CD4-positive, alpha-beta T cell treated with Interleukin-12 subunit alpha and Interleukin-12 subunit beta, for 1 hour (primary cell): ENCODE measurements at regions not wholly inside any gene's neighbourhood (a gene's known extent, or its start where the extent isn't known, plus 50 kb on each side); places are given as distances from the start of the nearest gene placed in this dataset.

Experiments used
- DNase-seq: peaks from one replicate; pipeline ENCODE4 v3.0.0-alpha.2; 2020

DNA sequence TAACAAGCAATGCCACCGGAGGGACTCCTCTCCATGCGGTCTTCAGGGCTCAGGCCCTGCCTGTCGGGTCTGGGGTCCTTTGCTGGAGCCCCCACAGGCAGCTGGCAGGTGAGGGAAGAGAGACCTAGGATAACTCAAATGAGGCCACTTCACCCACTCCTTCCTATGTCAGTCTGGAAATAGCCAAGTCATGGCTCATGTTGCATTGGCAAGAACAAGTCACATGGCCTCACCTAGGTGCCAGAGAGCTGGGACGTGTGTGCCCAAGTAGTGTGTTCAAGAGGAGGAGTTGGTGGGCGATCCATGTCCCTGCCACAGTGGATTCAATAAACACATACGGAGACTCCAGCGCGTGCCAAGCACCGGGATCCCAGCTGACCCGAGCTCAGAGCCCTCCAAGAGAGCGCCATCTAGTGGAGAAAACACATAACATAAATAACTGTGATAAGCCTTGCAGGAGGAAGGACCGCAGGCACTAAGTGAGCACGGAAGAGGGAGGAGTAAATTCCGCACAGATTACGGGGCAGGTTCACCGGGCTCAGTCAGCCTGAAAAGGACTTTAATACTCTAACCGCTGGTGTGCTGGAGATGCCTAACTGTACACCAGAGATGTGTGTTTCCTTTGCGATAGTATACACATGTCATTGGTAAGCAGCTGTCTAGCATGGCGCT lies 580.8 kb downstream of the CCDC171 start:
- DNase-seq = no peak

DNA sequence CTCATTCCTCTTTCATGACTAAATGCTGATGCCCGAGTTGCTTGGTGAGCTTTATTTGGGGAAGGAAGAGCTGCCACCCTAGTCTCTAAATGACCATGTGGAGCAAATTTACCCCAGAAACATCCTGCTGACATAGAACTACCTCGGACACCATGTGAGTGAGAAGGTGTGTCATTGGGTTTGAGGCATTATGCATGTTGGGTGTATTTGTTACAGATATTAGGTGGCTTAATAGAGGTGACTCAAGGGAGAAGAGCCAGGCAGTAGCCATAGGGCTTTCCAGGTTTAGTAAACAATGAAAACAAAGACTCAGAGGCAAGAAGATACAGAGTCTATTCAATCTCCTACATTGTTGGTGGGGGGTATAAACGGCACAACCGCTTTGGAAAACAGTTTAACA lies 581.5 kb downstream of the CCDC171 start:
- no peak for DNase-seq

DNA sequence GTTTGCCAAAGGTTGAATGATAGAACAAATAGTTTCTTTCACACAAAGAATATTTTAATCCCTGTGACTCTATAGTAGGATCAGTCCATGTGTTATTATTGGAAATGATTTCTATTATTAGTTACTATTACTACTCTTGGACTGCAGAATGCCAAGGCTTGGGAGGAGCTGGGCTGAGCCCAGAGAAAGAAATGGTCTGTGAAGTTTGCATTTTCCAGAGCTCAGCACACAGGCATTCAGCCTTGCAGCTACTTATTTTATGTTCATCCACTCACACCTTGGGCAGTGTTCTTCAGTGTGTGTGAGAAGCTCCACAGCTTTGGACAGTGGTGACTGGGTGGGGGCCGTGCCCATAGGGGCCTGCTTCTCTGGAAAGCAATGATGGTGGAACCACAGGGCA lies 583.1 kb downstream of the CCDC171 start:
- no peak for DNase-seq

DNA sequence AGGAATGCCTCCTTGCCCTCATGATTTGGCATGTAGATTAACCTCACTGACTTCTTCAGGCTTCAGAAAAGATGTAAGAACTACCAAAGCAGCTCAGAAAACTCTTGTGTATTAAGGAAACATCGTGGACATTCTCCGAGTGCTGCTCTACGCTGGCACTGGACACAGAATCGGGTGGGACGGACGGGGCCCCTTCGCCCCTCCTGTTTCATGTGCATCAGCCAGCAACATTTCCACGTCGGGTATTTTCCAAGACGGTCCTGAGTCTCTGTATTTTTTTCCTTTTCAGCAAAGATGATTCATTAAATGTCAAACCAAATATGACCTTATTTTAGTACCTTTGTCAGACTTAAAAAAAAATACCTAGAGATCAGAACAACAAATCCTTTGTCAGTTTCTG lies 583.6 kb downstream of the CCDC171 start:
- DNase-seq = no peak

DNA sequence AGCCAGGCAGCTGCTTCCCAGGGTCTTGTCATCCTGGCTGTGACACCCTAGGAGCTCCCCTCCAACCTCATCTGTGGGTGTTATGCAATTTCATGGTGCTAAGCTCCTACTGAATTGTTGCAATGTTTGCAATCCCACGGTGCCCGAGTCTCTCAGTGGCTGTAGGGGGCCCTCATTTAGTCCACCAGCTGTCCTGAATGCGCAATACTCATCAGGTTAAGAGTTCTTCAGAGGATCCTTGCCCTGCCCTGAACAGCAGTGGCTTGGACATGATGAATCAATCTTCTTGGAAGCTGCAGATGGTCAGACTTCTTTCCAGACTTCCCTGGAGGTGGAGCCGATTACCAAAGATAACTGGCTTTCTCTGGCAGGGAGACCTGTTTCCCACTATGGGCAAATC lies 584.1 kb downstream of the CCDC171 start:
- no peak for DNase-seq

DNA sequence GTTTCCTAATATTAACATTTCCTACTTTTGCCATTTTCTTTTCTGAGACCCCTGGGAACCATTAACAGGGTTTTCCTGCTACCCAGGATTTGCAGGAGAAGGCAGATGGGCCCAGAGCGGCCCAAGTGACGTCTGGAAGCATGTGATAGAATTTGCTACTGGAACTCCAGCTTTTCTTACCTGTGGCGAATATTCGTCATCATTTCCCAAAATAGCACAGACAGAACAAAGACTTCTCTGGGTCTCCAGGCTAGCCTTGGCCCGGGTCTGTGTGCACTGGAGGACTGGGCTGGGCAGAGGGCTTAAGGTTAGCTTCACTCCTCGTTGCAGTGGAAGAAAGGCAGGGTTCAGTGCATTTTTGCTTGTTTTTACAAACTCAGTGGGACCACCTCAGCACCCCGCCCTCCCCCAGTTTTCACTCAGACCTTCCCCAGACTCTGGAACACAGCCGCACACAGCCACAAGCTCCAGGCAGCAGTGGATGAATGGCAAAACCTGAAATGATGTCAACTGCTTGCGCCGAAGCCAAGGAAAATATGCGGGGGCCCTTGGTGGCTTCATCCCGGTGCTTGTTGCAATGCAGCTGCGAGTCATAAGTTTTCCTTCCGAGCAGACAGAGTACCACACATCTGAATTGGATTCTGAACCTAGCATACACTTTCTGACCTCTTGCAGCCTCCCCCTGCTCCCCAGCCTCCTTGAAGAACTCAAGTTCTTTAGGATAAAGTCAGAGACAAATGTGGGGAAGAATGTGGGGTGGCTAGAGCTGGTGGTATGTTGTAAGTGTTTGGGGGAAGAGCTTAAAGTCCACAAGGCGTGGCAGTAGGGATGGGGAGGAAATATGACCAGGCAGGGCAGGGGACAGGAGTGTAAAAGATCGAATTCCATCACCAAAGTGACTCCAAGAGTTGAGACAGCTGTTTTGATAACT lies 586.0 kb downstream of the CCDC171 start:
- no peak for DNase-seq

DNA sequence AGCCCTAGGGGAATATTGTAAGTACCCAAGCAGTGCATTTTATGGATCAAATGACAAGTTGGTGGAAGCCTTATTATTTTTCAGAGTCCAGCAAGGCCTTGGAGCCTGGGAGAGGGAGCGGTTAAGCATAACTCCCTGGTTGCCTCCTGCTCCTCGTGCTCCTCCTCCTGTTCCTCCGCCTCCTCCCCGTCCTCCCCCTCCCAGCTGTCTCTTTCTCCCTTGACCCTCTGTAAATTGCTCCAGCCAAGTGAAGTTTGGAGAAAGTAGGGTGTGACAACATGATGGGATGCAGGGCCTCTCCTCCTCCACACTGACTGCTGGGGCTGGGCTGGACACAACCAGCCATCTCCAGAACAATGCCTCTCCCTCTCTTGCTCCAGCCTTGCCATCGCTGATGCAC lies 586.9 kb downstream of the CCDC171 start:
- DNase-seq = no peak

DNA sequence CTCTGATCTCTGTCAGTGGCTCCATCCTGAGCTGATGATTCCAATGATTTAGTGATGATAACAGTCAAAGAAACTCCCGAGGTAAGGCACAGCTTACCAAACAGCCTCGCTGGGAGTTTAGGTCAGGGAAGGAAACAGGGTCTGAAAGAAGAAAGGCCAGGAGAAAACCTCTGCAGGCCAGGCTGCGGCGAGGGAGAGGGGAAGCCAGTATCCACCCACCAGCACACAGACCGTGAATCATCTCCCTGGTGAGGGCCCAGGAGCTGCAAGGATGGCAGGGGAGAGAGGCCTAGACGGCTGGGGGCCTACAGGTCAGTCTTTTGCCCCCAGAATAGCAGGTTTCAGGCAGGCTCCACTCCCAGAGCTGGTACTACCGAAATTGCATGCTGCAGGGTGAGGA lies 590.5 kb downstream of the CCDC171 start:
- DNase-seq = no peak

DNA sequence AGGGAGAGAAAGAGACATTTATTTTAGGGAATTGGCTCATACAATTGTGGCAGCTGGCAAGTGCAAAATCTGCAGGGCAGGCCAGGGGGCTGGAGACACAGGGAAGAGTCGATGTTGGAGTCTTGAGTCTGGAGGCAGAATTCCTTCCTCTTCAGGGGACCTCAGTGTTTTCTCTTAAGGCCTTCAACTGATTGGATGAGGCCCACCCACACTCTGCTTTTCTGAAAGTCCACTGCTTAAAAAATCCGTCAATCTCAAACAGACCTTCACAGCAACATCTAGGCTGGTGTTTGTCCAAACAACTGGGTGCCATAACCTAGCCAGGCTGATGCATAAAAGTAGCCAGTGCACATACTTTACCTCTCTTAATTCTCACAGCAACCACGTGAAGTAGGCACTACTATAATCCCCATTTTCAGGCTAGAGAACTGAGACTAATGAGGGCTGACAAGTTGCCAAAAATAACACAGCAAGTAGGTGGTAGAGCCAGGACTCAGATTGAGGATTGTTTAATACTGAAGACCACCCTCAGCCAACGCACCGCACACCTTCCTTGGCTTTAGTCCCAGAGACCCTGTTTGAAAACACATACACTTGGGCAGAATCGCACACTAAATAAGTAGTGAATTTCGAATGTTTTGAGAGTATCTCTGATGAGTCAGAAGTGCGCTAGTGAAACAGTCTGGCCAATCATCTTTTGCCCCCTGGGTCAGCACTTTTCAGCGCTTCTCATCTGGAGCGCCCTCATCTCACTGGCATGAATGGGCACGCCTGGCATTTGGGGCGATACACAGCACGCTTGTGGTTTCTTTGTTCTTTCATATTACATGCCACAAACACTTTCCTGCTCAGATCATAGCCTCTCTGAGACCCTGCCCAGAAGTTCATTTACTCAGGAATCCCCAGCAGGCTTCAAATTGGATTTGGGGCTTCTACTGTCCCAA lies 591.4 kb downstream of the CCDC171 start:
- DNase-seq = no peak

DNA sequence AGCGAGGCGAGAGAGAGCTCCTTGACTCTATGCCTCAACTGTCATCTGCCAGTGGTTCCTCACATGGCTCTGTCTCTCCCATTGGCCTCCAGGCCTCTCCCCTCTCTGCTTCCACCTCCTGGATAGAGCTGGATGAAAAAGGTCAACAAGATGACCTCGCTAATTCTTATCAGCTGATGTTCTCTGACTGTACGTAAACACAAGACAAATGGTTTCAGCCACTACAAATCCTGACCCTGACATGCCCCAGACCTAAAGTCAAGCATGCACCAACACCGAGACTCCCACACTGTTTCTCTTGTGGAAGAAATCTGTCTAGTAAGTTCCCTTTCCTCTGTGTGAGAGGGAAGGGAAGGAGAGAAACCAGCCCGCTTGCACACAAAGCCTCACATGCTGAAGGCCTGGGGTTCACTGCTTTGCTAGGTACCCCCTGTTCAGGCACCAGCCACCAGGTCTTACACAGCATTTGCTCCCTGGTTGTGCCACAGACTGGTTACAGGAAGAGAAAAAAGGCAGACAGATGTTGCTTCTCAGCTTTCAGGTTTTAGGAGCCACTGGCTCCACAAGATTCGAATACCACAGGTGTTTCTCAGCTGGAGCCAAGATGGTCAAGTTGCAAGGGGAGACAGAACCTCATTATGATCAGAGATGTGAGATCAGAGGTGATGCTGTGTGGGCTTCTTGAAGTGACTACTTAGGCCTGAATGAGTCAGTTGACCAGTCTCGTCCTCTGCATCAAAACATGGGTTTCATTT lies 592.5 kb downstream of the CCDC171 start:
- DNase-seq = no peak

DNA sequence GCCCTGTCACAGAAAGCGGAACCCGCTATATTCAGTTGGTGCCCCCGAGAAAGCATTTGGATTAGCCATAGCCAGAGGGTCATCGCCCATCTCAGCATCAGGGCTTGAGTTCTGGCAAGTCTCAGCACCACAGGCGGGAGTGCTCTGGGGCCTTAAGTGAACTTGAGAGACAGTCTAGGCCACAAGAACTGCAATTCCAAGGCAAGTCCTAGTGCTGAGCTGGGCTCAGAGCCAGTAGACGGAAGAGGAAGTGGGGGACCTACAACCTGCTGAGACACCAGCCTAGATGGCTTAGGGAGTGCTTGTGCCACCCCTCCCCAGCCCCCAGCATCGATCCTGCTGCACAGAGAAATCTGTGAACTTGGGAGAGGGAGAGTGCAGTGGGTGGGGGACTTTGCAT lies 594.9 kb downstream of the CCDC171 start:
- DNase-seq = no peak

DNA sequence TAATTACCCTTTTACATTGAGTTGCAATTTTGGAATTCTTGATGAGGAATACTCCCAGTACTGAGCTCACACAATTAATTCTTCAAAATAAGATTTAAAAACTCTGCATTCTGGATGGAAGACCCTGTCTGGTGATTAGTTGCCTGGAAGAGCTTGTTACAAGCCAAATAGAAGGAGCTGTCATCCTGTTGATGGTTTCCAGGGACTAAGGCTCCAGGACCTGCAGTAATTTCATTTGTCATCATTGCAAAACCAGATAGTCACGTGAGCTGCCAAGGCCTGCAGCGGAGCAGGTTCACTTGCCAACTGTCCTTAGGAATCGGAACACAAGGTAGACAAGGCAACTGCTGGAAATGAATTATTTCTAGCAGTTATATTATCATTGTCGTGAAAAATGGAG lies 597.7 kb downstream of the CCDC171 start:
- no peak for DNase-seq

DNA sequence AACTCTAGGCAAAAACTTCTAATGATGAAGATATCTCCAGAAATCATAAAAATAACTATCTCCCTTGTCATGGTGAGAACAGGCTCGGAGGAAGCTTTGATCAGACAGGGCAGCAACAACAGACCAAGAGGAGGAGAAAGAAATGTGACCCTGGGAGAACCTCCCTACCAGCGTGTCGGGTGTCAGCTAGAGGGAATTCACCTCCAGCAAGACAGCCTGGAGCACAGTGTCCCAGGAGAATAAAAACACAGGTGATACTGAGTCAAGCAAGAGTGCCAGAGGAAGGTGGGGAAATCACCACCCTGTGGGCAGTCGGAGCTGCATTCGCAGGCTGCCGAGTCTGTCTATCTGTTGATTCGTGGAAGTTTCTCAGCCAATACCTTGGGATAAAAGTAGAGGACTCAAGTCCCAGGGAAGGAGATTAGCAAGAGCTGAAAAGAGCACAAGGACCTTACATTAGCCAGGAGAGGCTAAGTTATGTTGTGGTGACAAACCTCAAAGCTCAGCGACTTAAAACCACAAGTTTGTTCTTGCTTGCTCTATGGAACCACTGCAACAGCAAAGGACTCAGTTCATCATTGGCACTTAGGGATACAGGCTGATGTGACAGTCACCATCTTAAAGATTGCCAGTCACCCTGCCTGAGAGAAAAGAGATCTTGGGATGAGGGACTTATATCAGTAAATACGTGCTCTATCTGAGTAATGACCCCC lies 598.3 kb downstream of the CCDC171 start:
- DNase-seq = no peak

DNA sequence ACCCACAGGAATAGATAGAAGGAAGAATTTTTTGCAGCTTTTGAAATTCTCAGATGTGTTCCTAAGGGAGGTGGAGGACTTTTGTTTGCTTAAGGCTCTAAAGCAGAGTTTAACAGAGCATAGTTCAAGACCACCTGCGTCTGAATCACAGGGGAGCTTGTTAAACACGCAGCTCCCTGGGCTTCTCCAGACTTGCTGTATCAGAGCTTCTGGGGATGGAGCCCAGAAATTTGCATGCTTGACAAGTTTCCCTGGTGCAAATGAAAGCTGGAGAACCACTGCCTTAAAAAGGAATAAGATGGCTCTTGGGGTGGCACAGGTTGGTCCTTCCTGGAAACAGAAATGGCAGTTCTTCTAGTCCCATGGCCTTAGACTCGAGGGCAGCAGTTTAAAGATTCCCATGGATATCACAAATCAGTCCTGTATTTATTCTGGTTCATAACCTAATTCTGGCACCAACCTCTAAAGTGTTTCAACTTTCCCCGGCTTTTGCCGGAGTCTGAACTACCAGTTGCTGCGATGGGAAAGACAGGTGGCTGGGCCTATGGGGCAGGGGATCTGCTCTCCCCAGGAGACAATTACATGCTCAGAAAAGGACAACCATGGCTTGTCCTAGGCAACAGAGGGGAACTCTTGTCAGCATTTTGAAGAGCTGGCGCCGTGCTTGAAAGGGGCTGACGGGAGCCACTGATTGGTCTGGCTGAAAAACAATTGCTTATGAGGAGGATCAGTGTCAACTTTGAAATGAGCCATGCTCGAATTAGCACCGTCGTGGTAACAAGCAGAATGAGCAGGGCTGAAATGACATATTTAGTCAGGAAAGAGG lies 599.6 kb downstream of the CCDC171 start:
- DNase-seq = no peak

DNA sequence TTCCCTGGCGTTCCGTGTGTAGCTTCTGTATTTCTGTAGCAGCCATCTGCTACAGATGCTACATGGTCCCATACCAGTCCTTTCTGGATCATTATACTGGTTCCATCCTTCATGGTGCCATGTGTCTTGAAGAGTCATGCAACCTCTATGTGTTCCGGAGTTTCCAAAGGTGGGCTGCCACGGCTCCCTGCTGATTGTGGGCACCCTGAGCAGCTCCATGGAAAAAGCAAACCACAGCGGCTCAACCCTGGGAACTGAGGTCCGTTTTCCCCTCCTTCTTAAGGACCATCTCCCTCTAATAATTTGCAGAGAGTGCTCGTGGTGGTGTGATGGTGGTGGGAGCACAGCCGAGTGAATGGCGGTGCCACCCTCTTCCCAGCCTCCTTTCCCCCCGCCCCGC lies 600.4 kb downstream of the CCDC171 start:
- no peak for DNase-seq

DNA sequence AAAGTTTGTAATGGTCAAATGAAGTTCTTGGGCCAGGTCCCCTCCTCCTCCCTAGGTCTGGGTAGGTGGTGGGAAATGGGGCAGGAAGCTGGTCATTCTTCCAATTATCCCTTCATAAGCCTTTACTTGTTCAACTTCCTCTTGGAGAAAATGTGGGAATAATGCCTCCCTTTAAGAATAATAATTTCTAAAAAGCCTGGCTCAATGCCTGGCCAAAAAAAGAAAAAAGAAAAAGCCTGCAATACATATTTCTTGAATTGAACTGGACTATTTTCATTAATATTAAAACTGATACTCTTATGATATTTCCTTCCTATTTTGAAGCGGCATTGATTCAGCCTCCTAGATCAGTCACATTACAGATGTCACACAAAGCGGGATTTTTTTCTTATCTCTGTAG lies 600.9 kb downstream of the CCDC171 start:
- no peak for DNase-seq

DNA sequence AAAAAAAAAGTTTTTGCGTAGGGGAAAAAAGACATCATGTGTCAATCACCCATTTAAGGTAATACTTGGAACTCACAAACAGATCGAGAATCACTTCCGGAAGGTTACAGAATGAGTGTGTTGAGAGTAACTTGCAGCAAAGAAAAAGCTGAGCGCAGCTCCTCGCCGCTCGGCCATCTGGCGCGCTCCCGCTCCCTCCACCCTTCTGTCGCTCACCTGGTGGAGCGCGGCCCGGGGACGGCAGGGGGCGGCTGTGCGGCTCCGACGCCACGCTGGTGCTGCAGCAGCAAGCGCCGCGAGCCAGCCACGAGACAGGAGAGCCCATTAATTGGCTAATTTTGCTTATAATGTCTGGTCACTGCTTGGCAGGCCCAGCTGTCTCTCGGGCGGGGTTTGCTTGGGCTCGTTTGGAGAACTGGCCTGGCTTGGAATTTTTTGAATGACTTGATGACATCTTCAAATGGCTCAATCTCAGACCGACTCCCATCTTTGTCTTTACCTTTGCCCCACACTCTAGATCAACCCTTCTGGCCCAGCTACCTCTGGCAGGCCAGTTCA lies 601.8 kb downstream of the CCDC171 start:
- no peak for DNase-seq

DNA sequence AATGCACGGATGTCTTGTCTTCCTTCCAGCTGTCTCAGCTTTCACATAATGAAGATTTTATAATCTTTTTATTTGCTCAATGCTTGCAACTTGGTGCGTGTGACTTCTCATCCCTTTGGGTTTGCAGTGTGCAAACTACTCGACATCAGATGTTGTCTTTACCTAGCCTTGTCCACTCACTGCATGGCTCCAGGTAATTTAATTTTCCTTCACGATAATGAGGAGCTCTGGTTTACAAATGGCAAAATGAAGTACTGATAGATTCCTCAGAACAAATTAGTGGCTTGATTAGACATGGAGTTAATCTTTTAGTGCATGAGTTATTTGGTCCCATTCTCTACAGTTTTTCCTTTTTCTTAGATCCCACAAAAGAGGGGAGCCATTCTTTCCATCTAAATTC lies 603.0 kb downstream of the CCDC171 start:
- no peak for DNase-seq

DNA sequence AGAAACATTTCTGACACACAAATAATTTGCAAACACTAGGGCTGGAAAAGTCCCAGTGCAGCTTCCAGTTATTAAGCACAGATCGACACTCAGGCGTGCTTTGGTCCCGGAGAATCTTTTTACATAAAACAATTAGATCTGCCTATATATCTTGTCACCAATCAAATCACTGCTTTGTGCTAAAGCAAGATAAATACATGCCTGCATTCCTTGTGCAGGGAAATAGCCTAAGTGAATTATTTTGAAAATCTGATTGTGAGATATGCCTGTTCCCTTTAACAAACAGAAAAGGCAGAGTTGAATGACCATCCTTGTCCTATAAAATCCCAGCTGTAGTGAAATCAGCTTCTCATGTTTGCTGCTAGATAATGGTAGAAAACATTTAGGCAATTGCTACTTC lies 604.4 kb downstream of the CCDC171 start:
- DNase-seq = no peak

DNA sequence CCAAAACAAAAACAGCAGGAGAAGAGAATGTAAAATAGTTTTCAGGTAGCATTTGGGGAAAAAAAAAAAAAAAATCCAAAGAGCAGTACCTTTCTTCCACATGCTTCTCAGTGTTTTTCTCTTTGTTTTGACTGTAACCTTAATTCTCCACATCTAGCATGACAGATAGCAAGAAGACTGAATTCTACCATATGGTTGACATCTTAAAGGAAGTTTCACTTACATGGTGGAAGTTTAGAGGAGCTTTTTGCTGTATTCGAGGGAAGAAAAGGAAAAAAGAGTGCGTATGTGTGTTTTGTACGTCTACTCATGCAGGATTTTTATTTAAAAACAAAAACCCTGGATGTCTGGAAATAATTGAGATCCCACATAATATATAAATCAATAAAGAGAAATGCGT lies 604.8 kb downstream of the CCDC171 start:
- no peak for DNase-seq

DNA sequence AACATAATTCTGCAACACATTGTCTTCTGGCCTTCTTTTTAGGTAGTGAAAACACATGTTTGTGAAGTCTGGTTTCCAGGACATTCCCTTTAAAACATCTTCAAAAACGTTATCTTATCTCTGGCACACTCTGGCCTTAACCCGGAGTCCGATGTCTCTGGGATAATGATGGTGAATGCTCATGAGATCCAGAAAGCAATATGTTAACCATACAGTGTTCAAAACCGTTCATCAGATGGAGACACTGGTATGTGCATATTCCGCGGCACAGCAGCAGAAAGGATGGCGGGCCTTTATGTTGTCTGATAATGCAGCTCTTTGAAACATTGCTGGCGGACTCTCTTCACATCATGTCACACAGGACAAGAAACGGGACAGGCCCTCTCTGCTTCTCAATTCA lies 605.2 kb downstream of the CCDC171 start:
- DNase-seq = no peak
